ENCODE measurements at regions not wholly inside any gene's neighbourhood (a gene's known extent, or its start where the extent isn't known, plus 50 kb on each side); places are given as distances from the start of the nearest gene placed in this dataset.

GRCh38 chr4:27186710-27187109 lies 326.1 kb downstream of the STIM2 start:
- no peak overlapping the region for H3K9ac ChIP-seq (ENCODE audit: low read length)
- H3K79me1 ChIP-seq (ENCODE audit: low read length), result no peaks in the 10 kb centered on the region
- H3K4me3 ChIP-seq (ENCODE audit: low read length), result no peak overlapping the region
- DNase-seq, result no peak
- no CpG with 5 or more reads among the region's 4 CpGs for WGBS (ENCODE audit: extremely low coverage, insufficient coverage, low lambda C conversion rate)
- H3K27ac ChIP-seq (ENCODE audit: low read depth, low read length), result no peak overlapping the region
- H3K56ac ChIP-seq (ENCODE audit: low read length), result no peak overlapping the region
- no peaks in the 10 kb centered on the region for H3K27me3 ChIP-seq (ENCODE audit: insufficient read depth, low read length, poor library complexity)
- no peaks in the 10 kb centered on the region for H3K36me3 ChIP-seq (ENCODE audit: control insufficient read depth, insufficient read depth, low read length)
- H4K8ac ChIP-seq (ENCODE audit: low read depth, low read length), result no peak overlapping the region
- H2BK5ac ChIP-seq (ENCODE audit: low read length), result no peak overlapping the region
- no peak overlapping the region for H2BK120ac ChIP-seq (ENCODE audit: low read depth, low read length)
- no peak overlapping the region for H3K4ac ChIP-seq (ENCODE audit: low read depth, low read length)
- no peak overlapping the region for H3K18ac ChIP-seq (ENCODE audit: low read length)
- H2BK15ac ChIP-seq (replicated peaks; ENCODE audit: low read depth), result no peak overlapping the region
- no peaks in the 10 kb centered on the region for H3K4me1 ChIP-seq (ENCODE audit: control insufficient read depth, low read depth, low read length)
- no peak overlapping the region for H4K5ac ChIP-seq (ENCODE audit: low read length)
- no peak overlapping the region for H3K23ac ChIP-seq (ENCODE audit: low read length)
- no peak overlapping the region for H3K4me2 ChIP-seq (ENCODE audit: low read length)
- no peaks in the 10 kb centered on the region for H3K79me2 ChIP-seq (ENCODE audit: control insufficient read depth, insufficient read depth, low read length)
- no peak overlapping the region for H2AK5ac ChIP-seq (ENCODE audit: low read length)

- Histone ChIP-seq H3K56ac (ENCODE audit: low read length) (no peak overlapping the region), H2AK5ac (ENCODE audit: low read length) (no peak overlapping the region), H3K79me1 (ENCODE audit: low read length) (no peaks in the 10 kb centered on the region), H3K79me2 (ENCODE audit: control insufficient read depth, insufficient read depth, low read length) (no peaks in the 10 kb centered on the region), H2BK15ac (replicated peaks; ENCODE audit: low read depth) (no peak overlapping the region), H3K4me3 (ENCODE audit: low read length) (no peak overlapping the region), H4K5ac (ENCODE audit: low read length) (no peak overlapping the region), H3K4me1 (ENCODE audit: control insufficient read depth, low read depth, low read length) (no peaks in the 10 kb centered on the region), H3K27ac (ENCODE audit: low read depth, low read length) (no peak overlapping the region), H3K18ac (ENCODE audit: low read length) (no peak overlapping the region), H3K9ac (ENCODE audit: low read length) (no peak overlapping the region), H3K23ac (ENCODE audit: low read length) (no peak overlapping the region), H2BK120ac (ENCODE audit: low read depth, low read length) (no peak overlapping the region), H3K36me3 (ENCODE audit: control insufficient read depth, insufficient read depth, low read length) (no peaks in the 10 kb centered on the region), H3K27me3 (ENCODE audit: insufficient read depth, low read length, poor library complexity) (no peaks in the 10 kb centered on the region), H3K4me2 (ENCODE audit: low read length) (no peak overlapping the region), H2BK5ac (ENCODE audit: low read length) (no peak overlapping the region), H3K4ac (ENCODE audit: low read depth, low read length) (no peak overlapping the region), H4K8ac (ENCODE audit: low read depth, low read length) (no peak overlapping the region)
- peak; percentile 59 for DNase-seq
- no CpG with 5 or more reads among the region's 2 CpGs for WGBS (ENCODE audit: extremely low coverage, insufficient coverage, low lambda C conversion rate)
These were observed 327.1 kb downstream of the STIM2 start for GRCh38 chr4:27187786-27188185.

DNA sequence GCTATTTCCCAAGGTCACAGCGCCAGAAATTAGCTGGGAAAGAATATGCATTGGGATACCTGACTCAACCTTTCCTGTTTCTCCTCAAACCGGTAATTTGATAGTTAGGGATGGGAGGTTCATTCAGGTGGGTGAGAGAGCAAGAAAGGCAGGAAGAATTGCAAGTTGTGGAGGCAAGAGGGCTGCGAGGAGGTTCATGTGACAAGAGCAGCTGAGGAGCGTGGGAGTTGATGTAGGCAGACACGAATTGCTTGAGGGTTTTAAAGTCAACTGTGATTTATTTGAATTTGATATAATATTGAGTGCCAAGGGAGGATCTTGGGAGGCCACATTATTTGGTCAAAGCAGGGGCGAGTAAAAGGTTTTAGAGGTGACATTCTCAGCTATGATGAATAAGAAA lies 329.0 kb downstream of the STIM2 start:
- H3K27ac ChIP-seq (ENCODE audit: low read depth, low read length), result no peak overlapping the region
- H3K18ac ChIP-seq (ENCODE audit: low read length), result no peak overlapping the region
- no peak overlapping the region for H3K23ac ChIP-seq (ENCODE audit: low read length)
- H3K79me2 ChIP-seq (ENCODE audit: control insufficient read depth, insufficient read depth, low read length), result no peaks in the 10 kb centered on the region
- no peak overlapping the region for H3K4ac ChIP-seq (ENCODE audit: low read depth, low read length)
- H3K4me3 ChIP-seq (ENCODE audit: low read length), result no peak overlapping the region
- no peak overlapping the region for H2AK5ac ChIP-seq (ENCODE audit: low read length)
- H3K27me3 ChIP-seq (ENCODE audit: insufficient read depth, low read length, poor library complexity), result no peaks in the 10 kb centered on the region
- H2BK5ac ChIP-seq (ENCODE audit: low read length), result no peak overlapping the region
- no peaks in the 10 kb centered on the region for H3K79me1 ChIP-seq (ENCODE audit: low read length)
- no peak overlapping the region for H4K5ac ChIP-seq (ENCODE audit: low read length)
- H4K8ac ChIP-seq (ENCODE audit: low read depth, low read length), result no peak overlapping the region
- H2BK120ac ChIP-seq (ENCODE audit: low read depth, low read length), result no peak overlapping the region
- H3K4me2 ChIP-seq (ENCODE audit: low read length), result no peak overlapping the region
- H3K9ac ChIP-seq (ENCODE audit: low read length), result no peak overlapping the region
- H3K4me1 ChIP-seq (ENCODE audit: control insufficient read depth, low read depth, low read length), result no peaks in the 10 kb centered on the region
- no peak overlapping the region for H2BK15ac ChIP-seq (replicated peaks; ENCODE audit: low read depth)
- H3K36me3 ChIP-seq (ENCODE audit: control insufficient read depth, insufficient read depth, low read length), result no peaks in the 10 kb centered on the region
- H3K56ac ChIP-seq (ENCODE audit: low read length), result no peak overlapping the region
- WGBS (ENCODE audit: extremely low coverage, insufficient coverage, low lambda C conversion rate), result no CpG with 5 or more reads among the region's 6 CpGs
- DNase-seq, result no peak

GRCh38 chr4:27191592-27191991 lies 331.0 kb downstream of the STIM2 start:
- Histone ChIP-seq H2BK120ac (ENCODE audit: low read depth, low read length) (no peak overlapping the region), H3K4ac (ENCODE audit: low read depth, low read length) (no peak overlapping the region), H3K27me3 (ENCODE audit: insufficient read depth, low read length, poor library complexity) (no peaks in the 10 kb centered on the region), H3K4me3 (ENCODE audit: low read length) (no peak overlapping the region), H3K27ac (ENCODE audit: low read depth, low read length) (no peak overlapping the region), H3K4me2 (ENCODE audit: low read length) (no peak overlapping the region), H3K18ac (ENCODE audit: low read length) (no peak overlapping the region), H4K5ac (ENCODE audit: low read length) (no peak overlapping the region), H2BK5ac (ENCODE audit: low read length) (no peak overlapping the region), H3K23ac (ENCODE audit: low read length) (no peak overlapping the region), H2AK5ac (ENCODE audit: low read length) (no peak overlapping the region), H3K9ac (ENCODE audit: low read length) (no peak overlapping the region), H3K79me1 (ENCODE audit: low read length) (no peaks in the 10 kb centered on the region), H4K8ac (ENCODE audit: low read depth, low read length) (no peak overlapping the region), H2BK15ac (replicated peaks; ENCODE audit: low read depth) (no peak overlapping the region), H3K4me1 (ENCODE audit: control insufficient read depth, low read depth, low read length) (no peaks in the 10 kb centered on the region), H3K36me3 (ENCODE audit: control insufficient read depth, insufficient read depth, low read length) (no peaks in the 10 kb centered on the region), H3K56ac (ENCODE audit: low read length) (no peak overlapping the region), H3K79me2 (ENCODE audit: control insufficient read depth, insufficient read depth, low read length) (no peaks in the 10 kb centered on the region)
- WGBS (ENCODE audit: extremely low coverage, insufficient coverage, low lambda C conversion rate), result no CpG with 5 or more reads among the region's 1 CpG
- peak; percentile 52 for DNase-seq

GRCh38 chr4:27194599-27195176 lies 334.0 kb downstream of the STIM2 start:
- no peak overlapping the region for H3K9ac ChIP-seq (ENCODE audit: low read length)
- no peak overlapping the region for H2AK5ac ChIP-seq (ENCODE audit: low read length)
- WGBS (ENCODE audit: extremely low coverage, insufficient coverage, low lambda C conversion rate), result no CpG with 5 or more reads among the region's 2 CpGs

DNA sequence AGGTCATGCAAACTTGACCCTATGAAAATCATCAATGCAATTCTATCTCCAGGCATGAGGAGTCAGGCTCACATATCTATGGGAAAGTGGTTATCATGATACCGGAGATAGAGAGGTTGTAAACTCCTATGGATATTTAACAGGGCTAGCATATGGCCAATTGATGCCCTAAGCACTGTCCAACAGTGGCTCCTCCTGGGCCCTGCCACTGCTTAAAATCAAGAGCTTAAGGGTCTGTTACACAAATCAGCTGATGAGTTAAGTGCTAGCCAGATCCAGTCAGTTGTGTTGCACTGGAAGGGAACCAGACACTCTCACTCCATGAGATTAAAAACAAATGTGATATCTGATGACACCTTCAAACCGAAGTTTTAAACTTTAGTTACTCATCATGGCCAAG lies 337.6 kb downstream of the STIM2 start:
- no peak overlapping the region for H3K56ac ChIP-seq (ENCODE audit: low read length)
- H3K36me3 ChIP-seq (ENCODE audit: control insufficient read depth, insufficient read depth, low read length), result no peaks in the 10 kb centered on the region
- peak; percentile 74 for DNase-seq
- no peak overlapping the region for H3K27ac ChIP-seq (ENCODE audit: low read depth, low read length)
- no peaks in the 10 kb centered on the region for H3K79me2 ChIP-seq (ENCODE audit: control insufficient read depth, insufficient read depth, low read length)
- H2BK5ac ChIP-seq (ENCODE audit: low read length), result no peak overlapping the region
- H3K23ac ChIP-seq (ENCODE audit: low read length), result no peak overlapping the region
- H3K4ac ChIP-seq (ENCODE audit: low read depth, low read length), result no peak overlapping the region
- H2AK5ac ChIP-seq (ENCODE audit: low read length), result no peak overlapping the region
- no peaks in the 10 kb centered on the region for H3K27me3 ChIP-seq (ENCODE audit: insufficient read depth, low read length, poor library complexity)
- H2BK15ac ChIP-seq (replicated peaks; ENCODE audit: low read depth), result no peak overlapping the region
- no peak overlapping the region for H4K8ac ChIP-seq (ENCODE audit: low read depth, low read length)
- WGBS (ENCODE audit: extremely low coverage, insufficient coverage, low lambda C conversion rate), result no CpG with 5 or more reads among the region's 2 CpGs
- no peak overlapping the region for H3K4me3 ChIP-seq (ENCODE audit: low read length)
- no peak overlapping the region for H3K18ac ChIP-seq (ENCODE audit: low read length)
- no peaks in the 10 kb centered on the region for H3K79me1 ChIP-seq (ENCODE audit: low read length)
- no peak overlapping the region for H3K9ac ChIP-seq (ENCODE audit: low read length)
- H3K4me1 ChIP-seq (ENCODE audit: control insufficient read depth, low read depth, low read length), result no peaks in the 10 kb centered on the region
- H4K5ac ChIP-seq (ENCODE audit: low read length), result no peak overlapping the region
- no peak overlapping the region for H3K4me2 ChIP-seq (ENCODE audit: low read length)
- no peak overlapping the region for H2BK120ac ChIP-seq (ENCODE audit: low read depth, low read length)

More at GRCh38 chr4:27194599-27195176, 334.0 kb downstream of the STIM2 start:
- Histone ChIP-seq H2BK120ac (ENCODE audit: low read depth, low read length) (no peak overlapping the region), H2BK15ac (replicated peaks; ENCODE audit: low read depth) (no peak overlapping the region), H3K4me1 (ENCODE audit: control insufficient read depth, low read depth, low read length) (no peaks in the 10 kb centered on the region), H3K79me1 (ENCODE audit: low read length) (no peaks in the 10 kb centered on the region), H4K8ac (ENCODE audit: low read depth, low read length) (no peak overlapping the region), H3K4ac (ENCODE audit: low read depth, low read length) (no peak overlapping the region), H2BK5ac (ENCODE audit: low read length) (no peak overlapping the region), H3K4me2 (ENCODE audit: low read length) (no peak overlapping the region), H3K18ac (ENCODE audit: low read length) (no peak overlapping the region), H3K79me2 (ENCODE audit: control insufficient read depth, insufficient read depth, low read length) (no peaks in the 10 kb centered on the region), H3K4me3 (ENCODE audit: low read length) (no peak overlapping the region), H3K36me3 (ENCODE audit: control insufficient read depth, insufficient read depth, low read length) (no peaks in the 10 kb centered on the region), H4K5ac (ENCODE audit: low read length) (no peak overlapping the region), H3K27ac (ENCODE audit: low read depth, low read length) (no peak overlapping the region), H3K23ac (ENCODE audit: low read length) (no peak overlapping the region), H3K56ac (ENCODE audit: low read length) (no peak overlapping the region), H3K27me3 (ENCODE audit: insufficient read depth, low read length, poor library complexity) (no peaks in the 10 kb centered on the region)
- DNase-seq, result no peak

Measured in mesendoderm (in vitro differentiated cells).